GM19328 (cell line): ENCODE measurements at regions not wholly inside any gene's neighbourhood (a gene's known extent, or its start where the extent isn't known, plus 50 kb on each side); places are given as distances from the start of the nearest gene placed in this dataset.
"Not testable (repeated sequence)": the region's sequence is repeated elsewhere in the genome, so short reads cannot be mapped to it uniquely, and the experiment has no call there.

ENCODE experiments used
- ATAC-seq: cut with Tn5 transposase; IDR thresholded peaks from one replicate; pipeline ENCODE4 v1.9.1; 2021; ENCODE audit warnings: mild to moderate bottlenecking, moderate library complexity; ENCODE audit not compliant: unreplicated experiment

DNA sequence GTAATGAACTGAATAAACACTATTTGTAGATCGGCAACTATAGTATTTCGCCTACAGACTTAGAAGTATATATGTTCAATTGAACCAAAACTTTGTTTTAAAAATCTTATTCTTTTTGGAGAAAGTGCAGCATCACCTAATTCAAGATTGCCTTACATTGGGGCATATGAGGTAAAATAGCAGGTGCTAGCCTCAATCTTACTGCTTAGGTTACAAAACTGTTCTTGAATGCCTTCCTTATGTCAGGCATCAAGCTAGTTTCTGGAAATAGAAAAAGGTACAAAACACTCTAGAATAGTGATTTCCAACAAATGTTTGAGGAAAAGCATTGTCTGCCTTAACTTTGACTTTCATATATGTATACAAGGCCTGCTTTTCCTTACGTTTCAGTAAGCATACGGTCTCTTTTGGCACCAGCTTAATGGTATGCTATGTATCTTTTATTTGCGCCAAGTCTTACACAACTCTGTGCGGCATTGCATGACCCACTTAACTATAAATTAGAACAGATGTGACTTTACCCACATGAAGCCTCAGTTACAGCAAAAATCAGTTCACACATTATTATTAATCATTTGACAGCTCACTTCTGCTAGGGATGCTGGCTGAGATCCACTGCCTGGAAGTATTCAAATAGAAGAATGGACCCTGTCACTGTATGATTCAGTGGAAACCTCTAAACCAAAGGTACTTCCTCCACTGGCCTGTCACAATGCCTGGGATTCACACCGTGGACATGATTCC is 174.1 kb downstream of the PRELID2 start:
- ATAC-seq = no peak

DNA sequence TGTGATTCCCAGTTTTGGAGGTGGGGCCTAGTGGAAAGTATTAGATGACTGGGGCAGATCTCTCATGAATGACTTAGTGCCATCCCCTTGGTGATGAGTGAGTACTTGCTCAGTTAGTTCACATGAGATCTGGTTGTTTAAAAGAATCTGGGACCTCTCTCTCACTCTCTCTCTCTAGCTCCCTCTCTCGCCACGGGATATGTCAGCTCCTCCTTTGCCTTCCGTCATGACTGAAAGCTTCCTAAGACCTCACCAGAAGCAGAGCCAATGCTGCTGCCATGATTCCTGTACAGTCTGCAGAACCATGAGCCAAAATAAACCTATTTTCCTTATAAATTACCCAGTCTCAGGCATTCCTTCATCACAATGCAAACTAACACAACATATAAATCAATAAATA is 176.7 kb downstream of the PRELID2 start:
- ATAC-seq = no peak

DNA sequence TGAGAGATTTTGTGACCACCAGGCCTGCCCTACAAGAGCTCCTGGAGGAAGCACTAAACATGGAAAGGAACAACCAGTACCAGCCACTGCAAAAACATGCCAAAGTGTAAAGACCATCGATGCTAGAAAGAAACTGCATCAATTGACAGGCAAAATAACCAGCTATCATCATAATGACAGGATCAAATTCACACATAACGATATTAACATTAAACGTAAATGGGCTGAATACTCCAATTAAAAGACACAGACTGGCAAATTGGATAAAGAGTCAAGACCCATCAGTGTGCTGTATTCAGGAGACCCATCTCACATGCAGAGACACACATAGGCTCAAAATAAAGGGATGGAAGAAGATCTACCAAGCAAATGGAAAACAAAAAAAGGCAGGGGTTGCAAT is 182.4 kb downstream of the PRELID2 start:
- ATAC-seq = not testable (repeated sequence)

DNA sequence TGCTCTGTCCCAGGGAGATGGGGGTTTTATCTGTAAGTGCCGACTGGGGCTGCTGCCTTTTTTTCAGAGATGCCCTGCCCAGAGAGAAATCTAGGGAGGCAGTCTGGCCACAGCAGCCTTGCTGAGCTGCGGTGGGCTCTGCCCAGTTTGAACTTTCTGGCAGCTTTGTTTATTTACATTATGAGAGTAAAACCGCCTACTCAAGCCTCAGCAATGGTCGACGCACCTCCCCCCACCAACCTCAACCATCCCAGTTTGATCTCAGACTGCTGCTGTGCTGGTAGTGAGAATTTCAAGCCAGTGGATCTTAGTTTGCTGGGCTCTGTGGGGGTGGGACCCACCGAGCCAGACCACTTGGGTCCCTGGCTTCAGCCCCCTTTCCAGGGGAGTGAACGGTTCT is 188.0 kb downstream of the PRELID2 start:
- not testable (repeated sequence) for ATAC-seq

DNA sequence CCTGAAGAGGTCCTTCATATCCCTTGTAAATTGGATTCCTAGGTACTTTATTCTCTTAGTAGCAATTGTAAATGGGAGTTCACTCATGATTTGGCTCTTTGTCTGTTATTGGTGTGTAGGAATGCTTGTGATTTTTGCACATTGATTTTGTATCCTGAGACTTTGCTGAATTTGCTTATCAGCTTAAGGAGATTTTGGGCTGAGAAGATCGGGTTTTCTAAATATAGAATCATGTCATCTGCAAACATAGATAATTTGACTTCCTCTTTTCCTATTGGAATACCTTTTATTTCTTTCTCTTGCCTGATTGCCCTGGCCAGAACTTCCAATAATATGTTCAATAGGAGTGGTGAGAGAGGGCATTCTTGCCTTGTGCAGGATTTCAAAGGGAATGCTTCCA is 191.9 kb downstream of the PRELID2 start:
- not testable (repeated sequence) for ATAC-seq

DNA sequence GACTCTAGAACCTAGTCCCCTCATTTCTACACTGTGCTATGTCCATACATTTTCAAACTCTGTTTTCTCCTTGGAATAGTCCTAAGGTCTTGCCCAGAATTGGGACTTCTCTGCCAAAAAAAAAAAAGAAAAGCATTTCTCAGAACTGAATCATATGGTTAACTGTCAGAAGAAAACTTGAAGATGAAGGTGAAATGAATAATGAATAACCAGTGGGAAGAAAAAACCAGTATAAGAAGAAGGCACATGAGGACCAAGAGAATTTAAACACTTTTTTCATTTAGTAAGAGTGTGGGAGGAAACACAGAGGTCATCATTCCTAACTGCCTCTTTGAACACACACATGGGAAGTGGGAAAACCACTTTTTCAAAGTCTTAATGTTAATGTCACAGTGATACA is 197.7 kb downstream of the PRELID2 start:
- no peak for ATAC-seq

DNA sequence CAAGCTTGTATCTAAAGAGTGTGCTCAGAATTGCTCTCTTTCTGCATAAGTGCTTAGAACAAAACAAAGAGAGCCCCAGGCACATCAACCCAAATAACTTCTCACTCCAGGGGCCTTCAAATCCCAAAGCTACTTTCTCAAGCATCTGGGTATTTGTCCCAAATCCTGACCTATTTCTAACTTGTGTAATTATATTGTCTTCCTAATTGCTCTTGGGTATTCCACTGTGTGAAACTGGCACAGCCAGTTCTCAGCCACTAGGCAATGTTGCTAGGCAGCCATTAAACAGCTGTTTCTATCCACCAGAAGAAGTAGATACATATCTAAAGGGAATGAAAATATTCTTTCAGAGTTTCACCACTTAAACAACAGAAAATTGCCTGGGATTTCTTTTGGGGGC is 198.8 kb downstream of the PRELID2 start:
- no peak for ATAC-seq

DNA sequence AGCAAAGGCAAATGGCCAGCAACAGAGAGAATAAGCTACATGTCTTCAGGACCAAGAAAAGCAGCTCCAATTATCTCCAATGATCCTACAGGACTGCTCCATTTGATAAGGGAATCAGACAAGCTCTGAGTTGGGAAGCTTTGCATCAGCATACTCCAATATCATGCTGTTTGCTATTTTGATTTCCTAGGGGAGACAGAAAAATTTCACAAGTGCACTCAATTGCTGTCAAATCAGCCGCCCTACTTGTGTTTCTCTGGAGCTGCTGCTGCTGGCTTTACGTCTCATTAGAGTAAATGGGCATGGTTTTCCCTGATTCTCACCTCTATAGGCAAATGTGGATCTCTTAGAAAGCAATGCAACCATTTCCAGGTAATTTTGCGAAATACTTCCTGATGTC is 201.7 kb downstream of the PRELID2 start:
- ATAC-seq = no peak

DNA sequence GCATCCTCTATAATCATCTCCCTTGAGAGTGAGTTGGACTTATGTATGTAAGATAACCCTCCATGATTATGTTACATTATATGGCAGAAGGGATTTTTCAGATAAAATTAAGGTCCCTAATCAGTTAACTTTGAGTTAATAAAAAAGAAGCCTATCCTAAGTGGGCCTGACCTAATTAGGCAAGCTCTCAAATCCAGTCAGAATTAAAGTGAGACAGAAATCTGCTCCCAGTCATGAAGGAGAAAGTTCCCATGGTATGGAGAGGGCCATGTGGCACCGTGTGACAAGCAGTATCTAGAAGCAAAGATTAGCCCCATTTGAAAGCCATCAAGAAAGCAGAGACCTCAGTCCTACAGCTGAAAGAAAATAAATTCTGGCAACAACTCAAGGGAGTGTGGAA is 202.4 kb downstream of the PRELID2 start:
- no peak for ATAC-seq

DNA sequence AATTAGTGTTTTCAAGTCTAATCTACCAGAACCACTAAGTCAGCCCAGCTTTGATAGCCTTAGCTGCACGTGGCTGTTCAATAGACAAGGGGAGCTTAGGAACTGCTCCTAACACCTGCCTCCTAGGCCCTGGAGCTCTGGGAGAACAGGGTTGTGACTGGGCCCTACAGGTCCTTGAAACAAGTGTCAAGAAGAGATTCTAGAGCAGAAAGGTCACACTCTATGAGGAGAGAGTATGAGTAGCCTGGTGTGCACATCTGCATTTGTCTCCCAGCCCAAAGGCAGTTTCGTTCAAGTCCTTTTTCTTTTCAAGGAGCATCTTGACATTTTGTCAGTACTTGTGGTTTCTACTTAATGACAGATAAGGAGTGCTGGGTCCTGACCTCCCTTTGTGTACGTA is 206.1 kb downstream of the PRELID2 start:
- no peak for ATAC-seq

DNA sequence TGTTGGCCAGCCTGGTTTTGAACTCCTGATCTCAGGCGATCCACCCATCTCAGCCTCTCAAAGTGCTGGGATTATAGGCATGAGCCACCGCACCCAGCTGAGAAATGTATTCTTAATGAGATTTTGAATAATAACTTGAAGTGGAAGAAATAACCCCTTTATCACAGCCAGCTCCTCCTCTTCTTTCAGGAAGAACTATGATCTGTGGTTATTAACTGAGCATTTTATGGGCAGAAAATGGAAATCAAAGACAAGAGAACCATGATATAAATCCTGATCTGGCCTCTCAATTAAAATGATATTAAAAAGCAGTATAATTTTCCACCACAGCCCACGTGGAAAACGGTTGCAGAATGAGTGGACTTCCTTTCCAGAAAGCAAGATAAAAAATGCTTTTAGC is 206.6 kb downstream of the PRELID2 start:
- ATAC-seq = no peak

DNA sequence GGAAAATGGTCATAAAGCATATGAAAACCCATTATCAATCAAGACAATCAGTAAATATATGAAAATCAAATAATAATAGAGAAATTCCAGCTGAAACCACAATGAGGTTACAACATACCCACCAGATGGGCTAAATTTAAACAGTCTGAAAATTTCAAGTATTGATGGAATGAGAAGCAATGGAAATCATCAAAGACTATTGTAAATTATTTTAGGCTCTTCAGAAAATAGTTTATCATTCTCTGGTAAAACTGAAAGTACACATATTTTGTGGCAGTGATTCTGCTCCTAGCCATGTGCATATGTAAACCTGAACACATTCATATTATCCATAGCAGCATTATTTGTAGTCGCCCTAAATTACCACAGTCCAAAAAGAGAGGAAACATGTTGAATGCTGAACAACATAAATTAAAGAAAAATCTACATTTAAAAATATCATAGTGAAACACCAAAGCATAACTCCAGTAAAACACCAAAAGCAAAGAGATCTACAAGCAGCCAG is 215.3 kb downstream of the PRELID2 start:
- no peak for ATAC-seq

DNA sequence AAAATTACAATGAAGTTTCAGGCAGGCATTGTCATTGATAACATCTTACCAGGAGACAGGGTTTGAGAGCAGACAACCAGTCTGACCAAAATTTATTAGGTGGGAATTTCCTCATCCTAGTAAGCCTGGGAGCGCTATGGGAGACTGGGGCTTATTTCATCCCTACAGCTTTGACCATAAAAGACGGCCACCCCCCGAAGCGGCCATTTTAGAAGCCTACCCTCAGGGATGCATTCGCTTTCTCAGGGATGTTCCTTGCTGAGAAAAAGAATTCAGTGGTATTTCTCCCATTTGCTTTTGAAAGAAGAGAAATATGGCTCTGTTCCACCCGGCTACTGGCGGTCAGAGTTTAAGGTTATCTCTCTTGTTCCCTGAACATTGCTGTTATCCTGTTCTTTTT is 218.4 kb downstream of the PRELID2 start:
- ATAC-seq = not testable (repeated sequence)

DNA sequence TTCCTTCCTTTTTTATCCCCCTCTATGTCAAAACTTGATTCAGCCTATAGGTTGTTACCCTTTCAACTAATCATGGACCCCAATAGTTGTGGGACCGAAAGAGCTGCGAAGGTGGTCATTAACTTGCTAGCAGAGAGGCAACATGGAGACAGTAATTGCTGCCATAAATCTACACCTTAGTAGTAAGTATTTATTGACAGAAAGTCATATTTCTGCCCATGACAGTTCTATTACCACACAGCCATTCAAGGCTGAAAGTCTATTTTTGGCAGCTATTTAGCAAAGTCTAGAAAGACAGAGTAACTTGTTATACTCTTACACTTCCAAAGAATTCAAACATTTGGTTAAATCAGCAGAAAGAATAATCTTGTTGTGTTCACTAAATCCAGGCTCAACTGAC is 236.2 kb downstream of the PRELID2 start:
- ATAC-seq = no peak

DNA sequence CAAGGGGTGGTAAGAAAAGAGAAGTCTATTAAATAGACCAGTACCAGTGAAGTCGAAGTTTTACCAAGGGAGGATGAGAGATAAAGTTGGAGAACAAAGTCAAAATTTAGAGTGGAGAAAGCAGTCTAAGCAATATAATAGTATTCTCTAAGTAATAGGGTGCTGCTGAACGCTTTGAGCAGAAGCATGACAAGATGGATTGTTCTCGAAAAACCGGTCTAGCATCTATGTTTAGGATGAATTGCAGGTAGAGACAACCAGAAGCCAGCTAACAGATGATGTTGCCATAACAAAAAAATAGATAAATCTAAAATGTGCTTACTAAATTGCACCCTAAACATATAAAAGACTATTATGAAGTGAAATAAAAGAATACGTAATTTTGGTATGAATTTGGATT is 237.0 kb downstream of the PRELID2 start:
- ATAC-seq = no peak

DNA sequence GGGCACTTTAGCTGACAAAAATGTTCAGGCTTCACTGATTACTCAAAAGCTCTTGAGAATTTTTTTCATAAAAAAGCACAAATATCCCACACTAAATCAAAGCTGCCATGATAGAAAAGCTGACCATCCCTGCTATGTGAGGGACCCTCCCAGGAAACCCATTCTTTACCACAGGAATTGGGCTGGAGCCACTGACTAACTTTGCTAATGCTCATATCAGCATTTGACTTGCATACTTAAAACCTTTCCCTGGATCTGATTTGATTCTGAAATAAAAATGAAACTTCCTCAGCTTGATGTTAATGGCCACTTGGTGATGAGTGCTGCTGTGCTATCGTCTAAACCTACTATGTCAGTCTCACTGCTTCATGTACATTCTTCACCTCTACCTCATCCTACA is 243.6 kb downstream of the PRELID2 start:
- ATAC-seq = no peak

DNA sequence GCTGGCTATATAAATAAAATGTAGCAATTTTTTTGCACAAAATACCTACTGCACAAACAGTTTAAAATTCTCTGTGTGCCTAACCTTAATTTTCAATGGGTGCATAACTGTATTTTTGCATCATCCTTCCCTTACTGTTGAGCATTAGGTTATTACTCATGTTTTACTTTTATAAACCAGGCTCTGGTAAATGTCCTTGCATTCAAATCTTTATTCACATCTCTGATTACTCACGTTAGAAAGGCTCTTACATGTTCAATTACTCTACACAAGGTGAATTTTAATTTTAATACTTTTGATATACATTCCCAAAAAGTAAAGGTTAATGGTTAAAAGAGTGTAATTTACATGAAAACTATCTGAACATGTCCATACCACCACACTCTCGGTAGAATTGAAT is 246.1 kb downstream of the PRELID2 start:
- ATAC-seq = no peak

DNA sequence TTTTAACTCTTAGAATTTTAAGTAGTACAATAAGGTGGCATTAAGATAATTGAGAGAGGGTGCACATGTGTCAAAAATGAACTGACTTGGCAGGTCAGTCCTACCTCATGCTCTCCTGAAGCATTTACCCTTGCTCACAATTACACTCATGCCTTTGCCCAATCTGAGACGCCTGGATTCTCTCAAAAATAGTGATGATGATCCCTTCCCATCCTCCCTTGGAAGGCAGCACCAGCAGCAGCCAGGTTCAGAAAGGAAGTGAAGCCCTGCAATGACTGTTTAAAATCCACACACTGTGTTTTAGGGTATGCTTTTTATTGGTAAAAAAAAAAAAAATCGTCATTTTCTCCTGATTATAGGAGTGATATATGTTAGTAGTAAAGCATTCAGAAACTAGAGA is 246.6 kb downstream of the PRELID2 start:
- ATAC-seq = no peak

DNA sequence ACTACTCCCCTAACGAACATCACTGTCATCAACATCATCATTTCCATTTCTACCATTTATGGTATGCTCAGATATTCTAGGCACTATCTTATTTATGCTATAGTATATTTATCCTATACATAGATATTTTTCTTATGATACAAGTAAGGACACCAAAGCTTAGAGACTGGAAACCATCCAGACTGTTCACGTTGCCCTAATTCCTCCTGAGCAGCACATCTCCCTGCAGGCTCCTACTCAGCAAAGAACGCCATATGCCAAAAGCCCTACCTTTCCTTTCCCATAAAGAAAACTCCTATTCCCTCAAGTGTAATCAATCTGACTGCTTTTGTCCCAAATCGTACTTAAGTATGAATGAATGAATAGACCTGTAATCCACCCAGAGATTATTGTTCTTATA is 247.0 kb downstream of the PRELID2 start:
- no peak for ATAC-seq

DNA sequence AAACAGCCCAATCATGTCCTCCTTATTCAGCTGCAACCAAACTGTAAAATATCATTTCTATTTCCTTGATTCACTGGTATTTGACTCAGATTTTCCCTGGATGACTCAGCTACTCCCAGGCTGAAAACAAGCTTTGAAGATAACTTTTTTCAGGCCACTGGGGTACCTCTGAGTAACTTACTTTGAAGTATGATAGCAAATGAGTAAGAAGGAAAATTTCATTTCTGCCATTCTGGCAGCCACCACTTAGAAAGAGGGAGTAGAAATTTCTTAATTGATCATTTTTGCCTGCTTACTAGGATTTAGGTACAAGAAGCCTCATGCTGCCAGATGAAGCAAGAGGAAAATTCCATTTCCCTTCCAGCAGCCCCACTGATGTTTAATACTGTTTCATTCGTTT is 247.4 kb downstream of the PRELID2 start:
- ATAC-seq = no peak

DNA sequence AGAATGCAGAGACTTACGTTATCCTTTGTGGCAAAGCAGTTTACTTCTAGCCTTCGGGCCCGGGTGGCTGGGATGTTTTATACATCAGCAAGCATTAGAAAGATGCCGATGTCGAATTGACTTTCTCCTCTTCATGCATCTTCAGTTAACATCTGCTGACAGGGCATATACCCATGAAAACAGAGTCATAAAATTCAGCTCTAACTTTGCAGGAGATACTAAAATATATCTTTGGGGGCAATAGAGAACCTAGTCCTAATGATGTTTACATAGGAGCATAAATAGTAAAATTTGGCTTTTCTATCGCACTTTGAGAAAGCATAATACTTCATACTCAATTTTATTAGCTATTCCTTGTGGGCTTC is 247.9 kb downstream of the PRELID2 start:
- ATAC-seq = no peak

DNA sequence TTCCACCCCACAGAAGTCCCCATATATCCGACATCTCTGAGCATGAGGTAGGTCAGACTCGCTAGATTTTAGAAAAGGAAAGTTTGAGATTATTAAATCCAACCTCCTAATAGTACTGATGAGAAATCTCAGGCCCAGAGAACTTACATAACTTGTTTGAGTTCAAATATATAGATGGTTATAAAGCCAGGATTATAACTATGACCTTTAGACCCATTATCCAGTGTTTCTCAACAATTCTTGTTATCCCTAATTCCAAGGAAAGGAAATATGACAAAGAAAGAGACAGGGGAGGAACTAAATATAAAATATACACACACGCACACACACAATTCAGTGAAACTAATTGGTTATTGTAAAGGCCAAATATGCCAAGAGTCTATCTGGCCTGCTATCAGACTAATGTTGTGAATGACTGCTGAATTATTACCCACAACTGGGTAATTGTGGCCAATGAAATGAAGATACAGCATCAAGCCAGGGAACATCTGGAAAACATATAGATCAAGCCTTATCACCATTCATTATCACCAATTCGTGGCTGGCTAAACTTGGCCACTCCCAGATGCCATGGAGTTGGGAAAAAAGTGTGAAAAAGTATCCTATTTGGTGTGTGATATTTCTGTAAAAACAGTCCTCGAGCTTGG is 248.4 kb downstream of the PRELID2 start:
- ATAC-seq = no peak
